Activated naive CD8-positive, alpha-beta T cell treated with anti-CD3 and anti-CD28 coated beads, Interleukin-2, amount 50 U/mL, for 16 hours (primary cell): ENCODE measurements at regions not wholly inside any gene's neighbourhood (a gene's known extent, or its start where the extent isn't known, plus 50 kb on each side); places are given as distances from the start of the nearest gene placed in this dataset.
"Not testable (repeated sequence)": the region's sequence is repeated elsewhere in the genome, so short reads cannot be mapped to it uniquely, and the experiment has no call there.

Experiments
- DNase-seq: peaks from one replicate; pipeline ENCODE4 v3.0.0-alpha.2; 2020; ENCODE audit warnings: low read depth, low spot score

DNA sequence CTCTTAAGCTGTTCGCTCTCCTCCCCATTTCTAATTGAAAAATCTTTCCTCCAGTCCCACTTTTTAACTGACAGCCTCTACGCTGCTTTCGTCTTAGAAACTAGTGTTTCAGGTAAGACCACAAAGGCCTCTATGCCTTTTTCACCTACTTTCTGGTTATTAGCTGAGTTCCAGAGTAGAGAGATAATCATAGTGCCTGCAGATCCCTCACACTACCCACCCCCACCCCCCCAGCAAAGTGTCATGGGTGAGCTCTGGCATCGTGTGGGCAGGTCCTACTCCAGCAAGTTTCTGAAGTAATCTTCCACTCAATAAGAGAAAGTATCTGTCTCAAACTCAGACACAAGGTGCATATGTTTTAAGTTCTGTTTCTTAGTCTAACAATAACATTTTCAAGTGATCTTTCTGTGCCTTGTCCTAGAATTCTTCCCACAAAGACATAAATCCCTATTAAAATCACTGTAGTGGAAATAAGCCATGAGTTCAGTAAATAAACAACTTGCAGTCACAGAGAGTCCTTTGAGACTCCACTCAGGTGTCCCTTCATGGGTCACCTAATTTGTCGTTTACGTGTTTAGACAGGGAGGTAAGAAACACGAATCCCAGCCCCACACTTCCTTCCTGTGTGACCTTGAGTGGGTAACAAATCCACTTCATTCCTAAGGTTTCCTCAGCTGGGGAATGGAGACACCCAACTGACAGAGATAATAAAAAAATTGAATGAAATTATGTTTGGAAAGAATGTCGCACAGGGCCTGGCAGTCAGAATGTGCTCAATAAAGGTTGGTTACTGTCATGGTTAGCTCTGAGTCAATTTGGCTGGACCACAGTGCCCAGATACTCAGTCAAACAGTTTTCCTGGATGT is 228.9 kb upstream of the CAND1 start:
- DNase-seq: no peak

DNA sequence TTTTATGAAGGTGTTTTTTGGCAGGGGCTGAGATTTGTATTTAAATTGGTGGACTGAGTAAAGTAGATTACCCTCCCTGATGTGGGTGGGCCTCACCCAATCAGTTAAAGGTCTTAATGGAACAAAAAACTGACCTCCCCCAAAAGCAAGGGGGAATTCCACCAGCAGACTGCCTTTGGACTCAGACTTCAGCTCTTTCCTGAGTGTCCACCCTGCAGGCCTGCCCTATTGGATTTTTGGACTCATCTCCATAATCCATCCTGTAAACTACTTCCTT is 228.4 kb upstream of the CAND1 start:
- no peak for DNase-seq

GRCh38 chr12:67042697-67043131 is 226.4 kb upstream of the CAND1 start:
- DNase-seq: no peak

- no peak for DNase-seq
Observed at GRCh38 chr12:67043771-67044170, 225.4 kb upstream of the CAND1 start.

GRCh38 chr12:67045650-67046049 is 223.5 kb upstream of the CAND1 start:
- no peak for DNase-seq

- DNase-seq: no peak
Observed at GRCh38 chr12:67046062-67046461, 223.1 kb upstream of the CAND1 start.

GRCh38 chr12:67047634-67048033 is 221.5 kb upstream of the CAND1 start:
- DNase-seq: no peak

DNA sequence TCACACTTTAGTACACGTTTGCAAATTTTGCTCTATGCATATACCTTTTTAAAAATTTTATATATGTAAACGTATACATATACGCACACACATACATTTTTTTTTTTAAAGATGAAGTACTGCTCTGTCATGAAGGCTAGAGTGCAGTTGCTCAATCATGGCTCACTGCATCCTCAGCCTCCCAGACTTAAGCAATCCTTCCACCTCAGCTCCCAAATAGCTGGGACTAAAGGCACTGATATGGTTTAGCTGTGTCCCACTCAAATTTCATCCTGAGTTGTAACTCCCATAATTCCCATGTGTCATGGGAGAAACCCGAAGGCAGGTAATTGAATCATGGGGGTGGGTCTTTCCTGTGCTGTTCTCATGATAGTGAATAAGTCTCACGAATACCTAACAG is 220.8 kb upstream of the CAND1 start:
- no peak for DNase-seq

DNA sequence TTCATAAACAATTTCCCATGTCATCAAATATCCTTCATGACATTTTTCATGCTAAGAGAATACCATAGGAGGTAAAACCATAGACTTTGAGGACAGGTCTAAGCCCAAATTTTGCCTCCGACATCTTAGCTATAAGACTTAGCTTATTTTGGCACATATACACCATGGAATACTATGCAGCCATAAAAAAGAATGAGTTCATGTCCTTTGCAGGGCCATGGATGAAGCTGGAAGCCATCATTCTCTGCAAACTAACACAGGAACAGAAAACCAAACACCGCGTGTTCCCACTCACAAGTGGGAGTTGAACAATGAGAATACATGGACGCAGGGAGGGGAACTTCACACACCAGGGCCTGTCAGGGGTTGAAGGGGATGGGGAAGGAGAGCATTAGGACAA is 220.0 kb upstream of the CAND1 start:
- not testable (repeated sequence) for DNase-seq

DNA sequence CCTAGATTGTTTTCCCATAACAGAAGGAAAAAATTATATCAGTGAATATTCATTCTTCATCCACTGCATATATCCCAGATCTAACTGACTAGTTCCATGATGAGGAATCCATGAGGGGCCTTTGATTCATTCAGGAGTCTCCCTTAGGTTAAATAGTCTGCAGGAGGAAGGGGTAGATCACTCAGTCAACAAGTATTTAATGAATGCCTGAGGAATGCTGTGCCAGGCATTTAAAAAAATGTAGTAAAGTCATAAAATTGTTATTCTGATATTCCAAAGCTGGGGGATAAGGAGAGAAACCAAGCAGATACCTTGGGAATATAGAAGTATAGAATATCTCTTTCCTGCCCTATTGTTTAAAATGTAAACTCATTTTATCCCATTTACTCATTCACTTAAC is 216.2 kb upstream of the CAND1 start:
- DNase-seq: no peak

DNA sequence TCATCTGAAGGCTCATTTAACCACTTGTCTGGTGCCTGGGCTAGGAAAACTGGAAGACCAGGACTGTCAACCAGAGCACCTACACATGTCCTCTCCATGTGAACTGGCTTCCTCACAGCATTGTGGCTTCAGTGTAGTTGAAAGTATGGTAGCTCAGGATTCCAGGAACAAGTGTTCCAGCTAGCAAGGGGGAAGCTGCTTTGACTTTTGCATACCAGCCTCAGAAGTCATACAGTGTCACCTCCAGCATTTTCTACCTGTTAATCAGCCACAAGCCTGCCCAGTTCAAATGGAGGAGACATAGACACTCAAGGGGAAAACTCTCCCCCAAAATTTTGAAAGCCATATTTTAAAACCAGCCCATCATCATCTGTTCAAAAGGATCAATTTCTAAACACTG is 212.8 kb upstream of the CAND1 start:
- DNase-seq: no peak

GRCh38 chr12:67057072-67057471 is 212.1 kb upstream of the CAND1 start:
- DNase-seq: no peak

DNA sequence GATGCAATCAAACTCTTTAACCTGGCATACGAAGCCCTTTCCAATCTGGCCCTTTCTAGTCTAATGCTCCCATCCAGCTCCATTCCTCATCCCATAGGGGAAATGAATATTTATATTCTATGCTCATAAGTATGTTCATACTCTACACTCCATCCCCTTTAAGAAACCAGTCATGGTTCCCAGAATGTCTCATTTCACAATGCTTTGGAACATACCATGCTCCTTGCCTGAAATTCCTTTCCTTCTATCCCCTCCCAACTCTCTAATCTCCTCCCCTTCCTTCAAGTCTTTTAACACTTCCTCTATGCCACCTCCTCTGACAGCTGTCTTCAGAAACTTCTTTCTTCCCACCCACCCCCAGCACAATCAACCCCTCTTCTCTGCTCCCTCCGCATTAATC is 207.0 kb upstream of the CAND1 start:
- DNase-seq: no peak

DNA sequence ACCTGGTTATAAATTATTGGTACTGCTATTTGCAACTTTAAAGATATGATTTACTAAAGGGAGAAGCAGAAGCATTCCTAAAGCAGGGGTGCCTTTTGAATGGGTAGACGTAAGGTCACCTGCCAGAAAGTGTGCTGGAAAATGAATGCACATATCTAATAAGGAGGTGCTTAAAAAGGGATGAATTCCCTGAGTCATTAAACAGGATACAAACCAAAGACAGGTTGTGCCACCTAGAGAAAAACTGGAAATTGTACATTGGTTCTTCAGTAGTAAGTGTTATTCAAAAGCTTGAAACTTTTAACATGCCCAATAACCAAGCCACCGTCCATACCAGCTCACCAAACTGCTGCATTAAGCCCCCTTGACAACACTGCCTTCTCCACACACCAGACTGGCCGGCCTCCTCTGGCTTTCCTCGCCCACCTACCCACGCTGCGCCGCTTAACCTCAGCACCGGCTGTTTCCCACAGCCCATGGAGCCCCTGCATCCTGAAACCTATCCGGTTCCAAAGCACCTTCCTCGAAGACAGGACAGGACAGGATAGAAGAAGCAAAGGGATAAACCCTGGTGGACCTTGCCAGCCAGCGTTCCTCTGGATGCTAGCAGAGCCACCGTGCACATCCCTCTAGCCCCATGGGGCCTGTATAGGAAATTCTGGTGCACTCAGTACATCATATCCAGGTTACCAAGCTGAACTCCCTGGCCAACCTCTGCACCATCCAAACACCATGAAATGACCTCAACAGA is 201.5 kb upstream of the CAND1 start:
- no peak for DNase-seq

- no peak for DNase-seq
Observed at GRCh38 chr12:67068204-67068731, 200.9 kb upstream of the CAND1 start.

GRCh38 chr12:67068761-67069450 is 200.3 kb upstream of the CAND1 start:
- DNase-seq: no peak

DNA sequence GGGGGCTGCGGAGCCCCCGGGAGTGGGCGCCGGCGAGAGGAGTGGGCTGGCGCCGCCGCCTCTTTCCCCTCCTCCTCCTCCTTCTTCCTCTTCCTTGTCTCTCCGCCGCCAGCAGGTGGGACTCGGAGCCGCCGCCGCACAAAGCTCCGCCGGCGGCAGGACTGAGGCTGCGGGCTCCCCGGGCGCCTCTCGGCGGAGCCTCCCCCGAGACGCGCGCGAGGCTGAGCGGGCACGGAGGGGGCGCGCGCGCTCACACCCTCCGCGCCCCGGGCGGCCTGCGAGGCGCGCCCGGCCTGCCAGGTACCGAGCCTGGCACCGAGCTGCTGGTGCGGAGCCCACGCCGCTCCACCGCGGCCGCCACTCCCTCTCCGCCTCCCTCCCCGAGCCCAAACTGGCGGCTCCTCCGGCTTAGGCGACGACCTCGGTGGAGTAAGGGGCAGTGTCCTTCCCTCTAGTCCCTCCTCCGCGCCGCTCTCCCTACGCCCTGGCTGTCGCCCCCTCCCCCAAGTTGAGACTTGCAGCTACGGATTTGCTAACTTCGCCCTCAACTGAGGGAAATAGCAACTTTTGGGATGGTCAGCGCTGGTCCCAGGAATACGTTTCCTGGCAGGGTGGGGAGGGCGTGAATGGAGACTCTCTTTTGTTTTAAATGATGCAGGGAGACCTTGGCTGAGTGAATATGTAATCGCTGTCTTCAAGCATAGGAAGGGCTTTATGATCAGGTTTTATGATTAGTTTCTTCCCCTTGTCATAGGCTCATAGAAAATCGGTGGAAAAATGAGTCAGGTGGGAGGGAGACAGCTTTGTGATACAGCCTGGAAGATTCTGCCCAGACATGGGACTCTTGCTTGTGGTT is 199.5 kb upstream of the CAND1 start:
- no peak for DNase-seq

DNA sequence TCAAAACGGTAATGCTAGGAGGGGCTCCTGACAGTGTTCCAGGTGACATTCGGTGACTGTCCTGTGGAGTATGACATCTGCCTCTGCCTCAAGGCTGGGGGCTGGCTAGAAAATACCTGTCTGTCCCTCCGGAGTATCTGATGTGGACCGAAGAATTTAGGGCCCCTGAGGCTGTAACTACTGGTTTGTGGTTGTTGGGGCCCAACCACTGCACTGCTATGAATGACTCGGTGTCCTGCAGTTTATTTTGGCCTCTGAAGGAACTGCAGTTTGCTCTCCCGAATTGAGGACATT is 198.9 kb upstream of the CAND1 start:
- no peak for DNase-seq

GRCh38 chr12:67070604-67071003 is 198.6 kb upstream of the CAND1 start:
- no peak for DNase-seq

DNA sequence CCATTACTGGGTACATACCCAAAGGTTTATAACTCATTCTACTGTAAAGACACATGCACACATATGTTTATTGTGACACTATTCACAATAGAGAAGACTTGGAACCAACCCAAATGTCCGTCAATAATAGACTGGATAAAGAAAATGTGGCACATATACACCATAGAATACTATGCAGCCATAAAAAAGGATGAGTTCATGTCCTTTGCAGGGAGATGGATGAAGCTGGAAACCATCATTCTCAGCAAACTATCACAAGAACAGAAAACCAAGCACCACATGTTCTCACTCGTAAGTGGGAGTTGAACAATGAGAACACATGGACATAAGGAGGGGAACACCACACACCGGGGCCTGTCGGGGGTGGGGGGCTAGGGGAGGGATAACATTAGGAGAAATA is 196.9 kb upstream of the CAND1 start:
- not testable (repeated sequence) for DNase-seq

DNA sequence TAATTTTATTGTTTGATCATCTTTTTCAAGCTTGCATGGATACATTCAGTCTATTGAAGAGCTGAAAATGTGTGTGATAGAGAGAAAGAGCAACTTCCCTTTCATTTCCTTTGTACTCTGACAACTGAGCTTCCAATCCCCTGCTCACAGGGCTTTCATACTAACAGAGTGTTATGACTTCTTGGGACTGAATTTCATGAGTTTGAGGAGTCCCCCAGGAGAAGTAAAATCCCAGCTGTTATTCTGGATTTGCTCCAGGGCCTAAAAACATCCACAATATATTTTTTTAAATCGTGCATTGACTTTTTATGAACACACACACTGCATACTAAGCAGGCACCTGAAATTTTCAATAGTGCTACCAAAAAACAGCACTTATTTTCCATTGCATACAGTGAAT is 195.8 kb upstream of the CAND1 start:
- DNase-seq: no peak

- DNase-seq: no peak
Observed at GRCh38 chr12:67074072-67074471, 195.1 kb upstream of the CAND1 start.
